ENCODE measurements at regions not wholly inside any gene's neighbourhood (a gene's known extent, or its start where the extent isn't known, plus 50 kb on each side); places are given as distances from the start of the nearest gene placed in this dataset.

DNA sequence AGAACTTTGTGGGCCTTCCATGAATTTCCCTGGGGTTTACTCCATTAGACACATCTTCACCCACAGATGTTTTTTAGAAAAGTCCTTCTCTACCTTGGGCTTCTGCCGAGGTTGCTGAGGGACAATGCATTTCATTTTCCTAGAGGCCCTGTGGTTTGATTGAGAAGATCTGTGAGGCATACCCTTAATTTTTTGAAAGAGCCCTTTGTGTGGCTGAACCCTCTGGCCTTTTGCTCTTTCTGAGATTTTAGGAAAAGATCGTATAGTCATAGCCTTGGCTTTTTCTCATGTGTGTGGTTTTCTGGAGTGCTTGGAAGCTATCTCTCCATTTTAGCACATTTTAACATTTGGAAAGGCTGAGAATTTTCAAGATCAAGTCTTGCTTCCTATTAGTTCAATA lies 119.8 kb upstream of the LYZL1 start:
- no peaks in the 10 kb centered on the region for H4K20me1 ChIP-seq (ENCODE audit: control insufficient read depth, insufficient read depth, low read depth, low read length)
- TF ChIP-seq EZH2phosphoT487 (IDR thresholded peaks at IDR 0.05; ENCODE audit: borderline replicate concordance, low read length): no peak
- H3K9me2 ChIP-seq (replicated peaks; ENCODE audit: control insufficient read depth, low read length): no peaks in the 10 kb centered on the region
- H3K36me3 ChIP-seq (ENCODE audit: control insufficient read depth, low read length): no peaks in the 10 kb centered on the region
- no peaks in the 10 kb centered on the region for H3K27me3 ChIP-seq (ENCODE audit: control insufficient read depth, low read length)
- no peaks in the 10 kb centered on the region; the same call in 1 of the 2 replicates for H3K9me3 ChIP-seq (ENCODE audit: control insufficient read depth, insufficient read depth, low read length)
- no peak overlapping the region for H3K4me3 ChIP-seq (ENCODE audit: low read length)
- H3K79me2 ChIP-seq (ENCODE audit: control insufficient read depth, low read length): no peaks in the 10 kb centered on the region
- no peaks in the 10 kb centered on the region for H3K4me1 ChIP-seq (ENCODE audit: control insufficient read depth, low read length)
- H3K4me2 ChIP-seq (ENCODE audit: low read length): no peak overlapping the region
- no peaks in the 10 kb centered on the region for H3F3A ChIP-seq (ENCODE audit: control insufficient read depth, insufficient read depth)
- no peak overlapping the region for H3K27ac ChIP-seq (ENCODE audit: low read depth, low read length)

DNA sequence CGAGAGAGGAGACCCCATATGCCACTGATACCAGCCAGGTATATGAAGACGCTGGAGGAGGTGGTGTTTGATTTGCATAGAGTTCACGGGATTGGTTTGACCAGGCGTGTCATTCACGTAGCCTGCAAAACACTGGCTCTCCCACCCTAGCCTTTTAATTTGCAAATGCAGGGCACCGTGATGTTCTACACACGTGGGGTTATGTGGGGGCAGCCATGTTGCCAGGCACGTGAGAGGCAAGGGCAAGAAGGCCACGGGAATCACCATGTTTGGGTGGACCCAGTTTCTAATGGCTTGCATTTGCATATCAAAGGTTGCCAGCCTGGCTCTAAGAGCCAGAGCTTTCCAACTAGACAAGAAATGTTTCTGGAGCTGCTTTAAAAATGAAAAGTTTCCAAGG lies 117.2 kb upstream of the LYZL1 start:
- no peak for TF ChIP-seq EZH2phosphoT487 (IDR thresholded peaks at IDR 0.05; ENCODE audit: borderline replicate concordance, low read length)
- TF ChIP-seq, protein P1, sequence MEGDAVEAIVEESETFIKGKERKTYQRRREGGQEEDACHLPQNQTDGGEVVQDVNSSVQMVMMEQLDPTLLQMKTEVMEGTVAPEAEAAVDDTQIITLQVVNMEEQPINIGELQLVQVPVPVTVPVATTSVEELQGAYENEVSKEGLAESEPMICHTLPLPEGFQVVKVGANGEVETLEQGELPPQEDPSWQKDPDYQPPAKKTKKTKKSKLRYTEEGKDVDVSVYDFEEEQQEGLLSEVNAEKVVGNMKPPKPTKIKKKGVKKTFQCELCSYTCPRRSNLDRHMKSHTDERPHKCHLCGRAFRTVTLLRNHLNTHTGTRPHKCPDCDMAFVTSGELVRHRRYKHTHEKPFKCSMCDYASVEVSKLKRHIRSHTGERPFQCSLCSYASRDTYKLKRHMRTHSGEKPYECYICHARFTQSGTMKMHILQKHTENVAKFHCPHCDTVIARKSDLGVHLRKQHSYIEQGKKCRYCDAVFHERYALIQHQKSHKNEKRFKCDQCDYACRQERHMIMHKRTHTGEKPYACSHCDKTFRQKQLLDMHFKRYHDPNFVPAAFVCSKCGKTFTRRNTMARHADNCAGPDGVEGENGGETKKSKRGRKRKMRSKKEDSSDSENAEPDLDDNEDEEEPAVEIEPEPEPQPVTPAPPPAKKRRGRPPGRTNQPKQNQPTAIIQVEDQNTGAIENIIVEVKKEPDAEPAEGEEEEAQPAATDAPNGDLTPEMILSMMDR (IDR thresholded peaks at IDR 0.05; ENCODE audit: low read depth, low read length, poor library complexity, severe bottlenecking): no peak
- no peaks in the 10 kb centered on the region for H3K27me3 ChIP-seq (ENCODE audit: control insufficient read depth, low read length)
- no peak overlapping the region for H3K4me2 ChIP-seq (ENCODE audit: low read length)
- no peaks in the 10 kb centered on the region for H3K9me2 ChIP-seq (replicated peaks; ENCODE audit: control insufficient read depth, low read length)
- no peak overlapping the region for H3K4me3 ChIP-seq (ENCODE audit: low read length)
- H3K27ac ChIP-seq (ENCODE audit: low read depth, low read length): no peak overlapping the region
- H3F3A ChIP-seq (ENCODE audit: control insufficient read depth, insufficient read depth): no peaks in the 10 kb centered on the region
- no peaks in the 10 kb centered on the region for H3K36me3 ChIP-seq (ENCODE audit: control insufficient read depth, low read length)
- H4K20me1 ChIP-seq (ENCODE audit: control insufficient read depth, insufficient read depth, low read depth, low read length): no peaks in the 10 kb centered on the region
- no peaks in the 10 kb centered on the region; the same call in 1 of the 2 replicates for H3K9me3 ChIP-seq (ENCODE audit: control insufficient read depth, insufficient read depth, low read length)
- H3K79me2 ChIP-seq (ENCODE audit: control insufficient read depth, low read length): no peaks in the 10 kb centered on the region
- no peaks in the 10 kb centered on the region for H3K4me1 ChIP-seq (ENCODE audit: control insufficient read depth, low read length)

- Histone ChIP-seq H3K4me1 (ENCODE audit: control insufficient read depth, low read length) (no peaks in the 10 kb centered on the region), H3K27ac (ENCODE audit: low read depth, low read length) (no peak overlapping the region), H3K9me2 (replicated peaks; ENCODE audit: control insufficient read depth, low read length) (no peaks in the 10 kb centered on the region), H3F3A (ENCODE audit: control insufficient read depth, insufficient read depth) (no peaks in the 10 kb centered on the region), H3K27me3 (ENCODE audit: control insufficient read depth, low read length) (no peaks in the 10 kb centered on the region), H4K20me1 (ENCODE audit: control insufficient read depth, insufficient read depth, low read depth, low read length) (no peaks in the 10 kb centered on the region), H3K4me2 (ENCODE audit: low read length) (no peak overlapping the region), H3K36me3 (ENCODE audit: control insufficient read depth, low read length) (no peaks in the 10 kb centered on the region), H3K4me3 (ENCODE audit: low read length) (no peak overlapping the region), H3K9me3 (ENCODE audit: control insufficient read depth, insufficient read depth, low read length) (no peaks in the 10 kb centered on the region; the same call in 1 of the 2 replicates), H3K79me2 (ENCODE audit: control insufficient read depth, low read length) (no peaks in the 10 kb centered on the region)
- TF ChIP-seq, protein P1 (IDR thresholded peaks at IDR 0.05; ENCODE audit: low read depth, low read length, poor library complexity, severe bottlenecking): no peak
- no peak for TF ChIP-seq EZH2phosphoT487 (IDR thresholded peaks at IDR 0.05; ENCODE audit: borderline replicate concordance, low read length)
Measured at GRCh38 chr10:29174389-29174788, 114.5 kb upstream of the LYZL1 start.

DNA sequence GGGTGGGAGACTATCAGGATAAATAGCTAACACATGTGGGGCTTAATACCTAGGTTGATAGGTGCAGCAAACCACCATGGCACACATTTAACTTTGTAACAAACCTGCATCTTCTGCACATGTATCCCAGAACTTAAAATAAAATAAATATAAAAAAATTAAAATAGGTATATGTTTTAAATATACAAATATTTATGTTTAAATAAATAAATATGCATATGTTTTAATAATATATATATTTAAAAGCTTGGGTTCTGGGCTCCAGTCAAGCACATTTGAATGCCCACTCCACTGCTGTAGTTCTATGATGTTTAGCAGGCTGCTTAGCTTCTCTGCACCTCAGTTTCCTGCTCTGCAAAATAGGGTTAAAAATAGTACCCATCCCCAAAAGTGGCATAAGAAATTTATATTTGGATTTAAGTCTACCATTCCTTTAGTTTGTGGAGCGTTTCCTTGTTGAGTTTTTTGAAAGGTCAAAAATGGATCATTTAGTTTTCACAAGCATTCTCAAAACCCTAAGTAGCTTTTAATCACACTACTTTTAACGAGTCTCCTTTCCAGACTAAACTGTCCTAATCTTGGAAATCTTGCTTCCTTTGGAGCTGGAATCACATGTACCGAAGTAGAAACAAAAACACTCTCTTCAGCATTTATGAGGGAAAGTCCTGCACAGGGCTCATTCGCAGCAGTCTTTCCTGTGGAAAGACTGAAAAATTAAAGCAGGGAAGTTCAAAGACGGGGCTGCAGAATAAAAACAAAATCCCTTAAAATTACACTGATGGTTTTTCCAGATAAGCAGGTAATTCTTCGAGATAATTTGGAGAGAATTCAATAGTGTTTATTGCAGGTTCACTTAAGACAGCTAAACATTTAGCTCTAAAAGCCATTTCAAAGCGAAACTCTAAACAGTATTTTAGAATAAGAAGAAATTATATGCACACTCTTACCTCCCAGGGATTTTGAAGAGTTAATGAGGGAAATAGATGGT lies 111.7 kb upstream of the LYZL1 start:
- Histone ChIP-seq H3K4me1 (ENCODE audit: control insufficient read depth, low read length) (no peaks in the 10 kb centered on the region), H3K36me3 (ENCODE audit: control insufficient read depth, low read length) (no peaks in the 10 kb centered on the region)
- TF ChIP-seq, protein P1 (IDR thresholded peaks at IDR 0.05; ENCODE audit: low read depth, low read length, poor library complexity, severe bottlenecking): no peak
- no peak for TF ChIP-seq EZH2phosphoT487 (IDR thresholded peaks at IDR 0.05; ENCODE audit: borderline replicate concordance, low read length)

More for the DNA sequence above, 111.7 kb upstream of the LYZL1 start:
- Histone ChIP-seq H4K20me1 (ENCODE audit: control insufficient read depth, insufficient read depth, low read depth, low read length) (no peaks in the 10 kb centered on the region), H3K27ac (ENCODE audit: low read depth, low read length) (no peak overlapping the region), H3K4me2 (ENCODE audit: low read length) (no peak overlapping the region), H3K79me2 (ENCODE audit: control insufficient read depth, low read length) (no peaks in the 10 kb centered on the region), H3K9me3 (ENCODE audit: control insufficient read depth, insufficient read depth, low read length) (no peaks in the 10 kb centered on the region), H3K9me2 (replicated peaks; ENCODE audit: control insufficient read depth, low read length) (no peaks in the 10 kb centered on the region), H3F3A (ENCODE audit: control insufficient read depth, insufficient read depth) (no peaks in the 10 kb centered on the region), H3K4me3 (ENCODE audit: low read length) (no peak overlapping the region), H3K27me3 (ENCODE audit: control insufficient read depth, low read length) (no peaks in the 10 kb centered on the region)

Data from DOHH2 (cell line).